Upper lobe of right lung (tissue), 1 donor: ENCODE measurements at regions not wholly inside any gene's neighbourhood (a gene's known extent, or its start where the extent isn't known, plus 50 kb on each side); places are given as distances from the start of the nearest gene placed in this dataset.

Experiments
- ATAC-seq: fragments of 200-7000 bp; cut with Tn5 transposase; one replicate; pipeline ENCODE4 v1.9.1; 2020; ENCODE audit warnings: mild to moderate bottlenecking, moderate library complexity
- DNase-seq: peaks from one replicate; pipeline ENCODE4 v3.0.0-alpha.2; 2020
- H3K27ac ChIP-seq: fragments of 200-600 bp; one replicate; pipeline ENCODE4 v1.8.0; 2022
- H3K27me3 ChIP-seq: fragments of 200-600 bp; one replicate; pipeline ENCODE4 v1.8.0; 2022; ENCODE audit warnings: mild to moderate bottlenecking
- H3K36me3 ChIP-seq: fragments of 200-600 bp; one replicate; pipeline ENCODE4 v1.8.0; 2022
- H3K4me1 ChIP-seq: fragments of 200-600 bp; one replicate; pipeline ENCODE4 v1.8.0; 2022
- H3K4me3 ChIP-seq: fragments of 200-600 bp; one replicate; pipeline ENCODE4 v1.8.0; 2022; ENCODE audit warnings: mild to moderate bottlenecking
- H3K9me3 ChIP-seq: fragments of 200-600 bp; one replicate; pipeline ENCODE4 v1.8.0; 2022
- intact Hi-C: fragments of 100-400 bp; cut with DNase I; formaldehyde crosslinking; loops from one replicate; pipeline ENCODE4 v1.11.0; 2022
- TF ChIP-seq, protein P1 (sequence below): fragments of 200-600 bp; IDR thresholded peaks from one replicate; pipeline ENCODE4 v1.8.0; 2022; ENCODE audit warnings: antibody characterized with exemption
- donor health status: DM: no; HTN: yes; CAD: no; lungs with severe emphysema.

DNA sequence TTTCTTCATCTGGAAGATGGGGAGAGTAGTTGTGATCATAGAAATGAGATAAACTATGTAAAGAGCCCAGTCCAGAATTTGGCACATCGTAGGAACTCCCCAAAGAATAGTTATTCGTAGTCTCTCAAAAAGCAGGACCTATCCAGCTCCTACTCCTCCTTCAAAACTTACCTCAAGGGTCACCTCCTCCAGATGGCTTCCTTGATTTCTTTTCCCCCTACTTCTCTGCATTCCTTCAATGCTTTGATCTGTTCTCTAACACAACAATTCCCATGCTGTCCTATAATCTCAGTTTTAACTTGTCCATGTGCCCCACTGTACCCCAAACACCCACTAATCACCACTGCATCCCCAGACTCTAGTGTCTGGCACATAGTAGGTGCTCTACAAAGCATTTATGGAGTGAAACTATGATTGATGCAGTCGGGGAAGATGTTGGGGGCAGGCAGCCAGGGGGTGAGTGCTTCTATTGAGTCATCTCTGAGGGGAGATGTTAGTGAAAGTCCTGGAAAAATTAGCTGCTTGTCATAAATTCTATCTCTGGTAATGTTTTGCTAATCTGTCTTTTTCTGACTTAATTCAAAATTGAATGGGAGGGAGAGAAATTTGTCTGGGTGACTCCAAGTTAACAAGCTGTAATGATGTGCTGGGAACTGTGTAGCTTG is 181.3 kb upstream of the KCNG1 start:
- TF ChIP-seq, protein P1, sequence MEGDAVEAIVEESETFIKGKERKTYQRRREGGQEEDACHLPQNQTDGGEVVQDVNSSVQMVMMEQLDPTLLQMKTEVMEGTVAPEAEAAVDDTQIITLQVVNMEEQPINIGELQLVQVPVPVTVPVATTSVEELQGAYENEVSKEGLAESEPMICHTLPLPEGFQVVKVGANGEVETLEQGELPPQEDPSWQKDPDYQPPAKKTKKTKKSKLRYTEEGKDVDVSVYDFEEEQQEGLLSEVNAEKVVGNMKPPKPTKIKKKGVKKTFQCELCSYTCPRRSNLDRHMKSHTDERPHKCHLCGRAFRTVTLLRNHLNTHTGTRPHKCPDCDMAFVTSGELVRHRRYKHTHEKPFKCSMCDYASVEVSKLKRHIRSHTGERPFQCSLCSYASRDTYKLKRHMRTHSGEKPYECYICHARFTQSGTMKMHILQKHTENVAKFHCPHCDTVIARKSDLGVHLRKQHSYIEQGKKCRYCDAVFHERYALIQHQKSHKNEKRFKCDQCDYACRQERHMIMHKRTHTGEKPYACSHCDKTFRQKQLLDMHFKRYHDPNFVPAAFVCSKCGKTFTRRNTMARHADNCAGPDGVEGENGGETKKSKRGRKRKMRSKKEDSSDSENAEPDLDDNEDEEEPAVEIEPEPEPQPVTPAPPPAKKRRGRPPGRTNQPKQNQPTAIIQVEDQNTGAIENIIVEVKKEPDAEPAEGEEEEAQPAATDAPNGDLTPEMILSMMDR = no peak
- no peak for DNase-seq
- intact Hi-C loops = no loop called here
- H3K4me1 ChIP-seq = no peaks in the 10 kb centered on the region
- ATAC-seq = no peak
- H3K27me3 ChIP-seq = no peaks in the 10 kb centered on the region
- H3K36me3 ChIP-seq = no peaks in the 10 kb centered on the region
- no peaks in the 10 kb centered on the region for H3K9me3 ChIP-seq
- H3K4me3 ChIP-seq = no peak overlapping the region
- H3K27ac ChIP-seq = no peak overlapping the region

DNA sequence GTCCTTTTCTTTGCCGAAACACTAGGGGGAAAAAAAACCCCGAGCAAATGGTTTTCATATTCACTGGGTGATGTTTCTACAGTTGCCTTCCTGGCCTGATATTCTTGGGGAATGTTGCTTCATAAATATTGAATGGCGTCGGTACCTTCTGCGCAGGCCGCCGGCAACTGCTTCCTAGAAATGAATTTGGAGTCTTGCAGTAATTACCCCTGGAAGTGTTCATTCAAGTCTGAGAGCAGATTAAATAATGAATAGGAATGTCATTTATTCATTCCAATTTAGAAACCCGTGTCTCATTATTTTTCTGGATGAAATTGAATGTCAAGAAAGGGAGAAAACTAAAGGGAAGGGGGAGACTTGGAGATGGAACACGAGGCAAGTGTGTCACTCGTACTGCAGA is 179.4 kb upstream of the KCNG1 start:
- Histone ChIP-seq H3K9me3 (no peaks in the 10 kb centered on the region), H3K36me3 (no peaks in the 10 kb centered on the region), H3K27ac (no peak overlapping the region), H3K4me1 (no peaks in the 10 kb centered on the region), H3K27me3 (no peaks in the 10 kb centered on the region), H3K4me3 (no peak overlapping the region)
- no peak for DNase-seq
- intact Hi-C loops = no loop called here
- TF ChIP-seq, protein P1 = no peak
- no peak for ATAC-seq

GRCh38 chr20:51199920-51200319 is 177.0 kb upstream of the KCNG1 start:
- DNase-seq = no peak
- Histone ChIP-seq H3K27me3 (no peaks in the 10 kb centered on the region), H3K4me1 (no peaks in the 10 kb centered on the region), H3K27ac (no peak overlapping the region), H3K36me3 (no peaks in the 10 kb centered on the region), H3K4me3 (no peak overlapping the region), H3K9me3 (no peaks in the 10 kb centered on the region)
- TF ChIP-seq, protein P1 = no peak
- ATAC-seq = no peak
- intact Hi-C loops = no loop called here

DNA sequence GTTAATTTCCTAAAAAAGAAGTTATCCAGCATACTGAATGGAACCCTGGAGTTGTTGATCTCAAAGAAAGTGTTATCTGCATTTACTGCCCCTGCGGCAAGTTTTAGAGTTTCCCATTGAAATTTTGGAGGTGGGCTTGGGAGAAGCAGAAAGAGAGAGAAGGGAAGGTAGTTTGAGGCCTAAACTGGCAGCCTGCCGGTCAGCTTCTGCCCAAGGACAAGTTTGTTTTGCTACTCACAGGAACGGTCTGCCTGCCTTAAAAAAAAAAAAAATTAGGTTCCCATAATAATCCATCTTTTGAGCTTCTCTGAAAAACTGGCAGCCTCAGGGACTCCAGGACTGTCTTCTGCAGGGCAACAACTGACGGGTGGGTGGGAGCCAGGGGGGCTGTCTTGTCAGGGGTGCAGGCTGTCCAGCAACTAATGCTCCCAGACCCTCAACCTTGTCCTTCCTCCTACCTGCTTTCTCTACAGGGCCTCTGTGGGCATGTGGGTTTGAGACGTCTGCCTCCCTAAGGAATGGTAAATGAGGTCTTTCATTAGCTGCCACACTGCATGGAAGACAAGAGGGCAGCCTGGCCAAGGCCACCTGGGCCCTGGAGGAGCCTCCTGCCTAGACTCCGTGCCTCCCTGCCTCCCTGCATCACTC is 176.1 kb upstream of the KCNG1 start:
- Histone ChIP-seq H3K27me3 (no peaks in the 10 kb centered on the region), H3K4me3 (no peak overlapping the region), H3K36me3 (no peaks in the 10 kb centered on the region), H3K9me3 (no peaks in the 10 kb centered on the region), H3K27ac (no peak overlapping the region), H3K4me1 (no peaks in the 10 kb centered on the region)
- ATAC-seq (no peak), DNase-seq (no peak)
- TF ChIP-seq, protein P1 = no peak
- intact Hi-C loops = no loop called here

GRCh38 chr20:51198238-51198637 is 175.3 kb upstream of the KCNG1 start:
- intact Hi-C loops = no loop called here
- Histone ChIP-seq H3K9me3 (no peaks in the 10 kb centered on the region), H3K4me3 (no peak overlapping the region), H3K27ac (no peak overlapping the region), H3K36me3 (no peaks in the 10 kb centered on the region), H3K4me1 (no peaks in the 10 kb centered on the region), H3K27me3 (no peaks in the 10 kb centered on the region)
- TF ChIP-seq, protein P1 = no peak
- no peak for ATAC-seq
- no peak for DNase-seq
